DND-41 (cell line): ENCODE measurements at regions not wholly inside any gene's neighbourhood (a gene's known extent, or its start where the extent isn't known, plus 50 kb on each side); places are given as distances from the start of the nearest gene placed in this dataset.

Experiments used
- CTCF ChIP-seq: IDR thresholded peaks from 2 replicates; pipeline ENCODE4 v1.5.1; 2012; ENCODE audit warnings: borderline replicate concordance, low read length, moderate library complexity, mild to moderate bottlenecking; ENCODE audit not compliant: poor library complexity, severe bottlenecking; ENCODE audit errors: extremely low read depth
- EZH2 ChIP-seq: IDR thresholded peaks from 3 replicates; pipeline ENCODE4 v1.6.1; 2012; ENCODE audit warnings: borderline replicate concordance, low read depth, mild to moderate bottlenecking, moderate library complexity, low read length, inconsistent platforms; ENCODE audit not compliant: severe bottlenecking

GRCh38 chr10:8568401-8568800 is 513.9 kb downstream of the GATA3 start:
- TF ChIP-seq CTCF (no peak), EZH2 (no peak)
